ENCODE measurements at regions not wholly inside any gene's neighbourhood (a gene's known extent, or its start where the extent isn't known, plus 50 kb on each side); places are given as distances from the start of the nearest gene placed in this dataset.
A peak's percentile ranks its signal among the peaks of the same experiment; 100 is the strongest.

DNA sequence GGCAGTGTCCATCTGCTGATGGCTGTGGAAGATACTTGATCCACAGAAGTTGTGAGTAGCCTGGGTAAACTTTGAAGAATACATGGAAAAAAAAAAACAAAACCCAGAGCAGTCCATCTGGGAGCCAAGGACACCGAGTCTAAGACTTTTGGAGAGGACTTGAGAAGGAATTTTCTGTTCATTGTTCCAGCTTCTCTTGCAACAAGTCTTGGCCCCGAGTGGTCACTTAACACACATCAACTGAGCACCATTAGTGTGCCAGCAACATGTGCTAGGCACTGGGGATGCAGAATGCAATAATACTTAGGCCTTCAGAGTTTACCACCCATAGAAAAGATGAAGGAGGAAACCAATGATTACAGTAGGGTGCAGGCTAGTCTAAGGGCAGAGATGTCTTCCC, 266.7 kb downstream of the EMP1 start:
- DNase-seq, result no peak
- intact Hi-C loops (cut with DNase I), result no loop called here

DNA sequence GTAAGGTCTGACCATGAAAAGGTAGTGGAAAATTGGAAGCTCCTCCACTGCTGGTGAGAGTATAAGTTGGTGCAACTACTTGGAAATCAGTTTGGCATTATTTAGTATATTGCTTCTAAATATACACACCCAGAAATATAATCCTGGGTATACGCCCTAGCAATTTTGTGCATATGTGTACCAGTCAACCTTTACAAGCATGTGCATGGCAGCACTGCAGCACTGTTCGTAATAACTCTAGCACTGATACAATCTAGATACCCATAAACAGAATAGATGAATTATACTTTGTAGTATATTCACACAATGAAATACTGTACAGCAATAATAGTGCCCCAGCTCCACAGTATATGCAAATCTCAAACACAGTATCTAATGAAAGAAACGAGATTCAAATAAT, 265.9 kb downstream of the EMP1 start:
- DNase-seq, result no peak
- intact Hi-C loops (cut with DNase I), result no loop called here

DNA sequence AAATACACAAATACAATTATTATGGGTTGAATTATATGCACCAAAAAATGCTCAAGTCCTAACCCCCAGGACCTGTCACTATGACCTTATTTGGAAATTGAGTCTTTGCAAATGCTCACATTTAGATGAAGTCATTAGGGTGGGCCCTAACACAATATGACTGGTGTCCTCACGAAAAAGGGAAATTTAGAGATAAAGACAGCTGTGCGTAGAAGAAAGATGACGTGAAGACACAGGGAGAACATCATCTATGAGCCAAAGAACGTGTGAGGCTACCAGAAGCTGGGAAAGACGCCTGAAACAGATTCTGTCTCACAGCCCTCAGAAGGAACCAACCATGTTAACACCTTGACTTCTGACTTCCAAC, 259.2 kb downstream of the EMP1 start:
- DNase-seq, result no peak
- intact Hi-C loops (cut with DNase I), result no loop called here

DNA sequence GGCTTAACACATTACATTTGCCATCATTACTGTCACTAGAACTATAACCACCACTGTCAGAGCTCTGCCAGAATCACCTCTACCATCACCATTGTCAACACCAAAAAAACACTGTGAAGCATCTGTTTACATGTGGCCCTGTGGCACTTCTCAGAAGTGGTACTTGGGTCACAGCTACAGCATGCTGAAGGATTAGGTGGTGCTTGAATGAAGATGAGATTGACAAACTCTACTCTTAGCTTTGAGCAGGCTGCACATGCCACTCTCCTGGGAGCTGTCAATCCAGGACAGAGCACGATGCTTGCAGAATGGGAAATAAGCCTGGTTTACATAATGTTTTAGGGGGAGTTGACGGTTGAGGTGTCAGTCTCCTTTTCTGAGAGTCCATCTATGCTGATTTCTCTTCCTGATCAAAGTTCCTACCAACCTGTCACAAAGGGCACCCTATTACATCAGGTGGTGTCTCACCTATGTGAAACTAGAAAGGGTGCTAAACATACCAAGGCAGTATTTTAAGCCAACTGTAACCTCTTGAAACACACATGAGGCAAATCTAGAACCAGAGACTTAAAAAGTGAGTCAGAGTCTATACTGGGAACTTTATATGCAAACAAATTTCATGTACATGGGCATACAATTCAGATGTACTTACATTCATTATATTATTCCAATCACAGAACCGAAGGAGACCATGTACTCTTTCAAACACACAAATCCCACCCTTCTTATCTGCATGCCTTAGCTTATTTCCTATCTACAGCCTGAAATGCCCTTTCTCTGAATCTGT, 258.7 kb downstream of the EMP1 start:
- no peak for DNase-seq
- intact Hi-C loops (cut with DNase I), result no loop called here

DNA sequence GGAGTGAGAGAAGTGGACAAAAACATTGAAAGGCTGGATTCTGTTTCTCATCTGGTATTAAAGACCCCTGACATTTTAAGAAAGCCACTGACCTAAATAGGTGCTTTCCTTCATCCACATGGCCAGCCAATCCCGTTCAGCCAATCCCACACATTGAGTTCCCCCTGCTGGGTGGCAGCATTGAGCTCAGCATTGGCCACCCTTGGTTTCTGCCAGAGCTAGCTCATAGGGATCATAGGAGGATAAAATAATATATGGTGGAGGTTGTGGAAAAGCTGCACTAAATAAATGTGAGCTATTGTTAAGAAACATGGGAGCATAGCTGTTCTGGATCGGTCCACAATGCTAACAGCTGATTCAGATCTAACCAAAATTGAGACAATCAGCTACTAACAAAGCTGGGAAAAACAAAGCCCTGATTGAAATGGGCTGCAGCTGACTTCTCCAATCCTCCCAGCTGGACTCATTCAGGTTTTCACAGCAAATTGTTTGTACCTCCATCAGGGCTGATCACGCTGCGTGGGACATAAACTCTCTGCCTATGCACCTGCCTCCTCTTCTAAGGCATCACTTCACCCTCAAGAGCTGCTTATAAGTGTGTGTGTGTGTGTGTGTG, 256.5 kb downstream of the EMP1 start:
- intact Hi-C loops (cut with DNase I), result no loop called here
- peak in 3 of 10 donors; percentile 31 to 65 (median 40) for DNase-seq

DNA sequence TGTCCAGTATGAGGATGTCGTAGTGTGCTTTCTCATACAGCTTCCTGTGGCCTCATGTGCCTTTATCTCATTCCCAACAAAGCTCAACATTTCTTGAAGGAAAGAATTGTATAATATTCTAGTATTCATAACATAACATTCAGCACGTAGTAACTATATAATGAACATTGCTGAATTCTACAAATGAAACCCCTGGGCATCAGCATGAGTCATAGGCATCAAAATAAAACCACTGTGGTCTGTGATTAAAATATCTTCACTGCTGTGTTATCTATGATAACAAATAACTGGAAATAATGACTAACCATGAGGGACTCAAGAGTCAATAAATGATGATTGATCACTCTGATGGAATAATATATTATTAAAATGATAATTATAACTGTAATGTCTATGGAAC, 255.2 kb downstream of the EMP1 start:
- DNase-seq, result no peak
- intact Hi-C loops (cut with DNase I), result no loop called here

DNA sequence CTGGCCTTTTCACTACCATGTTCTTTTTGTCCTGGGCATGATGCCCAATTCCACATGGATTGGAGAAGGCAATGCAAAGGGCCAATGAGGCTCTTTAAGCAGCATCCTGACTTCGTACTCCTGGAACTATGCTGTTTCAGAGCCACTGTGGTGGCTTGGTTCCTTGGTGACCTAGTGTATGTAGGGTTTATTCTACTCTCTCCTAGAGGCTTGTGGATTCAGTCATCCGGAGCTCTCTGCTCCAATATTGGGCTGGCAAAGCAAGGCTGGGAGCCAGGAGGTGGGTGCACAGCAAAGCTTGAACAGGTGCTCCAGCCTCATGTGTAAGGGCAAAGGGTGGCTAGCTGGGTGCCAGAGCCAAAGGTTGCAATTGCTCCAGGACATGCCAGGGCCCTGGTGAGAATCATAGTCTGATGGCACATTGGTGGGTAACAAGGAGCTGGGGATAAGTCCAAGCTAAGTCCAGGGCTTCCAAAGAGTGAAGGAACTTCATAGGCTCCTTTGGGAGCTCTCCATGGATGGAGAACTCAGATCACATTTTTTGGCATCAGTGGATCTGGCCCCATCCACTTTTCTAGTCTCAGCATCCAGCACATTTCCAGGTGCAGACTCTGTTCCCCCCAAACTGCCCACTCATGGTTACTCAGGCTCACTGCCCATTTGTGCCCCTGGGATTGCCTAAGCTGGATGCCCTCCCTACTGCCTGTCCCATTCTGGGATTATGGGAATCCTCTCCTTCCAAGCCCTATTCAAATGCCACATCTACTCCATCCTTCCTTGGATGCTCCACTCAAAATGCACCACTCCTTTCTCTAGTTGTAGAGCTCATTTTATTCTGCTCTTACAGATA, 253.9 kb downstream of the EMP1 start:
- no peak for DNase-seq
- intact Hi-C loops (cut with DNase I), result no loop called here

DNA sequence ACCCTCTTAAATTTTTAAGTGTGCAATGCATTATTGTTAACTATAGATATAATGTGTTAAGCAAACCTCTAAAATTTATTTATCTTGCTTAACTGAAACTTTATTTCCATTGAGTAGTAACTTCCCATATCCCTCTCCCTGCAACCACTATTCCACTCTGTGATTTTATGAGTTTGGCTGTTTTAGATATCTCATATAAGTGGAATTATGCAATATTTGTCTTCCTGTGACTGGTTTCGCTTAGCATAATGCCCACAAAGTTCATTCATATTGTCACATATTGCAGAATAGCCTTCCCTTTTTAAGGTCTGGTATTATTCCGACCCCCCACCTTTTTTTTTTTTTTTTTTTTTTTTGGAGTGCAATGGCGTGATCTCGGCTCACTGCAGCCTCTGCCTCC, 247.6 kb downstream of the EMP1 start:
- no peak for DNase-seq
- intact Hi-C loops (cut with DNase I), result no loop called here

DNA sequence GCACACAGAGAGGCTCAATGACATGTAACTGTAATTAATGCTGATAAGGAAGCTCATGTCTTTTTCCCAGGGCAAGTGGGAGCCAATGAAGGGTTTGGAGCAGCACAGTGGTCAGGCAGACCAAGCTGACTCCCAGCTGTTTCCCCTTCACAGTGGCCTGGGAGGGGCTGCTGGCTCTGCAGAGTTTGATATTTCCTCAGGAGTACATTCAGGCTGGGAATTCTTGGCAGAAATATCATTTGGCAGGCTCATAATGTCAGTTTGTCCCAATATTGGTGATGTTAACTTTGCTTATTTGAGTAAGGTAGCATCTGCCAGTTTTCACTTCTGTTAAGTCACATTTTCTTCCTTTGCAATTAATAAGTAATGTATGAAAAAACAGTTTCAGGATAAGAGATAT, 247.0 kb downstream of the EMP1 start:
- intact Hi-C loops (cut with DNase I), result no loop called here
- DNase-seq, result no peak

DNA sequence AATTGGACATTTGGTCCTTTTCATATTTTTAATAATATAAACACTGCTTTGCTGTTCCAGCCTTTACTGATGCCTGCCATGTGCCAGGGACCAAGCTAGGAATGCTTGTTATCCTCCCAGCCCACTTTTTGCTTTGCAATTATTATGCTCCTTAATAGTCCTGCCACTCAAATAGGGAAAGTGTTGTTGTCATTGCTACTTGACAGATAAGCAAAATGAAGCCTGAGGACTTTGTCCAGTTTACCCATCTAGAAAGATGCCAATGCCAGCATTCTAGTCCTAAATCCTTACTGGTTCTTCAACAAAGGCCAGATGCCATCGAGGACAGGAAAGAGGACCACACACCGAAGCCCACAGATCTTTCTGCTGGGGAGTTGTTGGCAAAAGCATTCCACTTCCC, 246.5 kb downstream of the EMP1 start:
- no peak for DNase-seq
- intact Hi-C loops (cut with DNase I), result no loop called here

DNA sequence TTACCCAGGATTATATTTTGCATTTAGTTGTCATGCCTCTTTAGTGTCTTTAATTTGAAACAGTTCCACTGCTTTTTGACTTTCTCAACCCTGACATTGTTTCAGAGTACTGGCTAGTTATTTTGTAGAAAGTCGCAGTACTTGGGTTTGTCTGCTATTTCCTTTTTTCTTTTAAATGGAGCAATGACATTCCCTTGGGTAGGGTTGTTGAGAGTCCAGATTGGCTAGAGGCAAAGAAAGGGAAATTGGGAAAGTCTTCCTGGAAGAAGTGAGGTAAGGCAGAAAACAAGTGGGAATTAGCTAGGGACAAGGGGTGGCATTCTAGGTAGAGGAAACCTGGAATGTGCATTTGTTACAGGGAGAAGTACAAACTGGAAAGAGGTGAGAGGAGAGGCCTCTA, 245.9 kb downstream of the EMP1 start:
- intact Hi-C loops (cut with DNase I), result no loop called here
- DNase-seq, result no peak

DNA sequence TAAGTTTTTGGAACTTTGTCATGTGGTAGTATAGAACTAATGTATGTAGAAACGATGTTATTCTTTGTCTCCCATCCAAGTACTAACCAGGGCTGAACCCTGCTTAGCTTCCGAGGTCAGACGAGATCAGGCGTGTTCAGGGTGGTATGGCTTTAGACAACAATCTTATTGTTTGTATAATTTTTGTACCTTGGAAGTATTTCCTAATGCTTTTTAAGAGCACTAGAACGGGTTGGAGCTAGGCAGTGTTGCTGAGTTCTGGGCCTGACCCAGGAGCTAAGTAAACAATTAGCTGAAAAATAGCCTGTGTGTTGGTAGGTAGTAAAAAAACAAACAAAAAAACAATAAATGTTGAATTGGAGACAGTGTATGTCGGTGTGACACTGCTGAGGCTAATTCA, 244.3 kb downstream of the EMP1 start:
- DNase-seq, result no peak
- intact Hi-C loops (cut with DNase I), result no loop called here

DNA sequence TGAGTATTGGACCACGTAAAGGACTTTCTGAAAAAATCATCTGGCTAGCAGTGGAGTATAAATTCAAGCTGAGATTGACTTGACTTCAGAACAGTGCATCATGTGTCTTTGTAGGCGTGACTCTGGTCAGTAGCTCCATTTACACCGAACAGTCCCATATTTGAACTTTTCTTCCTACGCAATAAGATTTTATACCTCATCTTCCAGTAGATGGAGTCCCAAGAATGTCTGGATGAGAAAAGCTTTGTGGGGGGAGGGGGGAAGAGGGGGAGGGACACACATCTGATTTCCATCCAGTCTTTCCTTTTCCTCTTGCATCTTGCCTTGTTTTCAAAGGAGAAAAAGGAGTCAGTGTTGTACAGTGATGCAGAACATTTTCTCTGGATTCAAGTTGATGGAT, 241.0 kb downstream of the EMP1 start:
- DNase-seq, result no peak
- intact Hi-C loops (cut with DNase I), result no loop called here

DNA sequence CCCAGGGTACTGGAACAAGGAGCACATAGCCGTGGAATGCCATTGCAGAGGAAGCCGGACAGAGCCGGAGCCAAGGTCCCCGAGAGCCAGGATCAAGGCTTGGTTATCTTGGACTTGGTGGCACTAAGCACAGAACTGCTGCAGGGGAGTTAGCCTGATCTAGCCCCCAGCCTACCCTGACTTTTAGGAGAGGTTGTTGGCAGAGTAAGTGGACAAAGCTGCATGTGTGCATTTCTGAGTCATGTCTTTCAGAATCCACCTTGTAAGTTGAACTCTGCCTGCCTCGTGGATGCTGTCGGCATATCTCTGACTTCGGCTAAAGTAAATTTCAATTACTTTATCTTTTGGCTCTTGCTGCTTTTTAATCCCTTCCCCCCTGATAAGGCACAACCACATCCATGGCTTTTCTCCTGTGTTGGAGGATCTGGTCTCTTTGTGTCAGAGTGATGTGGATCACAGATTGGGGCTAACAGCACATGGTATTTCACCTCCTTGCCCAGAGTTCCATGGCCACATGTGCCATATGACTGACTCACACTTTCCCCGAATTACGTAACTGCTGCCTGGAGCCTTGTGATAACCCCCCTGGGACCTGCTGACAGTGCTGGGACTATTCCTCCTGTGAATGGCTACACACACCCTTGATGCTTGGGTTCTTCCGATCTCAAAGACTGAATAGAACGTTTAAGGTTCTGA, 240.3 kb downstream of the EMP1 start:
- intact Hi-C loops (cut with DNase I), result no loop called here
- DNase-seq, result no peak

DNA sequence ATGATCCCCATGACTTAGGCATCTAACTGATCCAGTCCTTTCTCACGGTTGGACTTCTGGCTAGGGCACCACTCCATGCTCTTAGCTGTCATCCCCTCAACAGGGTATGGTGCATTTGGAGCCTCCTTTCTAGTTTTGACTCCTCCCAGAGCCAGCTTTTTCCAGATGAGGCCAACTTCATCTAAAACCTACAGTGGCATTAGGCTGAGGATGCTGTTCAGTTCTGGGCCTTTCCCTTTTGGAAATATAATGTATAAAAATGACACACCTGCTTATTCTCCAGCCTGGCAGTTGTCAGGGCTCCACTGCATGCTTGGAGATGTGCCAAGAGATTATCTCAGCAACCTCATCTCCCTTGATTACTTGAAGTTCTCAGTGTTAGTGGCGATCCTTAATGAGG, 239.7 kb downstream of the EMP1 start:
- intact Hi-C loops (cut with DNase I), result no loop called here
- no peak for DNase-seq

DNA sequence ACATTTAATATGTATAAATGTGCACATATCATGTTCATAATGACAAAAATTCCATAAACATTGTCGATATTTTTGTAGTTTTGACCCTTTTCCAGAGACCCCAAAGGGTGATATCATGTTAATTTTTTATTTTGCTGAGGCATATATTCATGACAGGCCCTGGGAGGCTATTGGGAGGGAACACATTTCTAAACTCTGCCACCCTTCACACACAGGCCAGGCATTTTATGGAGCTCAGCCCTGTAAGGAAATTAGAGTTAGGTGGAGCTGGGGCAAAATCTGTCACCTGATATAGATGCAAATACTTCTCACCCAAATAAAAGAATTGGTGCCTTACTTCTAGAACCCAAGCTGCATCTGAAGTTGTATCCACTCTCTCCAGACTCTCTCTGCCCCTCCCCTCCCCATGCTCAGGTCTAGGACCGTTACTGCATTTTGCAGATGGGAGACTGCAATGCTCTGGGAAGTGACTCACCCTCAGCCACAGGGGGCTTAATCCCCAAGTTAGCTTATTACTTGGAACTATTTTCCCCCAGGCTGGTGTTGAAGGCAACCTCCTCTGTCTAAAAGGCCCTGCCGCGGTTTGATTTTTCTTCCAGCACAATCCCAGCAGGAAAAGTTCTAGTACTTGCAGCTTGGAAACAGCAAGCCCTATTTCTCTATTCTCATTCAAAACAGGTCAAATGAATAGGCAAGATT, 238.9 kb downstream of the EMP1 start:
- no peak for DNase-seq
- intact Hi-C loops (cut with DNase I), result no loop called here

DNA sequence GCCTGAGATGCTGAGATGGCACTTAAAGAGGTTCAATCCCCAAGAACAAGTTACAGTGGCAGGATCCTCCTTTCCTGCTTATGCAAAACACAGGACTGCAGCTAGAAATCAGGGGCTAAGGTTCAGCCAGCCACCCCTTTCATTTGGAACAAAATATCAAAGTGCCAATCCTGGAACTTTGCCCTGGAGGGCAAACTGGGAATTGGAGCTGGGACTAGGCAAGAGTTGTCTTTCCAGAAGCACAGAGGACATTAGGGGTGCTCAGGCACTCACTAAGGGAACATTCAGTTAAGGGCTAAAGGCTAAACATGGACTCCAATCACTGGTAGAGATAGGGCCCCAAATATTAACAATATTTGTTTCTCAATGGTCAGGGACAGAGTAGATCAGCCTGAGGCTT, 237.2 kb downstream of the EMP1 start:
- intact Hi-C loops (cut with DNase I), result no loop called here
- DNase-seq, result no peak

DNA sequence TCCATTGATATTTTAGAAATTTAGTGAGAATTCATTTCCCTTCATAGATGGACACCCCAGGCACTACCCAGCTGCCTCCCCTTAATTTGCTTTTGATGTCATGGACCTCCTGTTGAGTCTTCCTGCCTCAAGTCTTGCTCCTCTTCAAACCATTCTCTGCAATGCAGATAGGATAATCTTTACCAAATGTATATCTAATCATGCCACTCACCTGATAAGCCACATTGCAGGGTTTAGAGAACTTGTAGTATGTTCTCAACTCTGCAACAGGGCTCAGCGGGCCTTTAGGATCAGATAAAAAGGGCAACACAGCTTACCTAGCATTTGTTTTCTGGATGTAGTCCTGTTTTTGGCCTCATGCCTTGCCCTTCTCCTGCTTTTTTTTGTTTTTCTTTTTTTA, 234.5 kb downstream of the EMP1 start:
- DNase-seq, result no peak
- intact Hi-C loops (cut with DNase I), result no loop called here

DNA sequence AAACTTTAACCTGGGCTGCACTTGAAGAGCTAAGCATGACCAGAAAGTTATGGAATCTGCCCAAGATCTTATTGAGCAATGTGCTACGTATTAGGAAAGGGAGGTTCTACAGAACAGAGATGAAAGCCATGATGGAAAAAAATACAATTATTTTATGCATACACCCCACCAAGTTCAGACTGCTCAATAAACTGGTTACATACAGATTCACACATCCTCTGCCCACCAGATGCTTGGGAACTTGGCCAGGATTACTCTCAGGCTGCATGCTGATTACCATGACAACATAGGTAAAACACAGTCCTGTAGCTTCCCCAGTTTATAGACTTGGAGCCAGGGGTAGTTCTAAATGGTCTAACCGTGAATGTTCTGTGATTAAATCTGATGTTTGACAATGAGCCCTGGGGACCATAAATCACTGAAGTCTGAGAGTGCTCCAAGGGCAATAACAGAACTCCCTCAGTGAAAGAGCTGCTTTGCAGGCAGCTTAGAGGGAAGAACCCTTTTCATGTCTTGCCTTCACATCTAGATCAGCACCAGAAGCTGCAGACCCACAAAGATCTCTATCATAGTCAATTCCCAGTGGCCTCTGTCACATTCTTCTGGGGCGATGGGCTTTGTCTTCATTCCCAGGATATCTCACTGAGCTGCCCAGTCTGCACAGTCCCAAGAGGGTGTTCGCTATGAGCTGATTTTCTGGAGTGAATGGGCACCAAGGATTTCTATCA, 232.2 kb downstream of the EMP1 start:
- peak in 1 of 10 donors; percentile 27 for DNase-seq
- intact Hi-C loops (cut with DNase I), result no loop called here

DNA sequence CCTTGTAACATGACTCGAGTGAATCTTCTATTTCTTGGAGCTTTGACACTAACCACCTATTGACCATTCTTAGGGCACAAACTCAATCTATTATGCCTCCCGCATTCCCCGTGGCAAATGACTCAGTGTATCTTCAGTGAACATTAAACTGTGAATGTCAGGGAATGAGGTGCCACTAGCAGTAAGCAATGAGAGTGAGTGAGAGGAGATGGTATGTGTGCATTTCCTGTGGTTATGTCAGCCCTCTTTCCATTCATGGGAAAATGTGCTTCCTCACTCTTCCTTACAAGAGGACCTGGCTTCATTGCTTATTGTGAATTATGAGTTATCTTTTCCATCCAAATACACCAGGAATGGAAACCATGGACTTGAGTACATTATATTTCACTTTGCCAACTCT, 229.2 kb downstream of the EMP1 start:
- intact Hi-C loops (cut with DNase I), result no loop called here
- DNase-seq, result no peak
